Neutrophil (primary cell): ENCODE measurements at regions not wholly inside any gene's neighbourhood (a gene's known extent, or its start where the extent isn't known, plus 50 kb on each side); places are given as distances from the start of the nearest gene placed in this dataset.

Source experiments
- H3K27ac ChIP-seq: fragments of 200-600 bp; sonication (generic); 2 replicates; pipeline ENCODE4 v1.5.1; 2016; ENCODE audit warnings: mild to moderate bottlenecking, moderate library complexity
- H3K27me3 ChIP-seq: fragments of 200-600 bp; sonication (generic); 2 replicates; pipeline ENCODE4 v1.6.0; 2016; ENCODE audit warnings: mild to moderate bottlenecking
- H3K36me3 ChIP-seq: fragments of 200-600 bp; sonication (generic); 2 replicates; pipeline ENCODE4 v1.5.1; 2017
- H3K4me1 ChIP-seq, 2 experiments: fragments of 200-600 bp in 1 of 2; sonication (generic) in 1 of 2; 1 replicate in 1 of 2; 2 replicates in 1 of 2; pipeline versions ENCODE4 v1.5.1 to v1.6.1; 2013 to 2016; ENCODE audit warnings: low read depth in 1 of 2, low read length in 1 of 2, mild to moderate bottlenecking in 1 of 2, moderate library complexity in 1 of 2; ENCODE audit not compliant: control insufficient read depth in 1 of 2, insufficient read depth in 1 of 2
- H3K4me3 ChIP-seq, 2 experiments: fragments of 200-600 bp in 1 of 2; sonication (generic) in 1 of 2; 1 replicate in 1 of 2; 2 replicates in 1 of 2; pipeline ENCODE4 v1.5.1; 2013 to 2016; ENCODE audit warnings: low read depth in 1 of 2, low read length in 1 of 2, mild to moderate bottlenecking in 1 of 2, moderate library complexity in 1 of 2
- H3K9me3 ChIP-seq: fragments of 200-600 bp; sonication (generic); 2 replicates; pipeline ENCODE4 v1.5.1; 2016
- TF ChIP-seq, protein P1 (sequence below): fragments of 200-600 bp; sonication (generic); IDR thresholded peaks from 2 replicates; pipeline ENCODE4 v1.5.1; 2016; ENCODE audit warnings: antibody characterized with exemption

DNA sequence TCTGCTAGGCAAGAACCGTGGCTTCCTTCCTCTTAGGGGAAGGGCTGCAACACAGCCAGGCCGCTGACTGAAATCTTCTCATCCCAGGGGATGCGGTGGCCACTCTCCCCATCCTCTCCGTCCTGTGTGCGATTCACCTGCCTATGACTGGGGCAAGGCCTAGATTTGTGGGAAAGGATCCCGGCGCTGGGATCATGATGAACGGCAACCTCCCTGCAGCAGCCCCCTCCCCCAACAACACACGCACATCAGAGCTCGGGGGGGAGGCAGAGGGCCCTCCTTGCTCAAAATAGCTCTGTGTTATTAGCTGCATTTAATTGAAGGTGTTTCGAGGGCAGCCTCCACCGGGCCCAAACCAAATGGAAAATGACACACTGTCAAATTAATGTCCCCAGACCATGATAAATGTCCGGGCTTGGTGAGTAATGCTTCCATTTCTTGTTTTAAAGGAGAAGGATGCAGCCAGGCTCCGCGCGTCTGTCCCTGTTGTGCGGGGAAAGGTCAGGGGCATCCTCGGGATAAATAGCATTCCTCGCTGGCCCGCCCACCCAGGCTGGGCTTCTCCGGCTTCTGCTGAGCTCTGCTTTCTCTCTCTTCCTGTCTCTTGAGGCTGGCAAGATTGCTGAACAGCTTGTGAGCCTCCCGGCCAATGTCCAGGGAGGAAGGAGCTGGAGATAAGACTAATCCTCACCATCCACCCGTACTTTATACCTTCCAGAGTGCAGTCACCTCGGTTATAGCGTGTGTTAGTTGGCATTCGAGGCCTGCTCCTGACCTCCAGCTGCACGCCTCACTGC lies 56.4 kb upstream of the TLE3 start:
- H3K4me3 ChIP-seq = no peak overlapping the region
- peaks cover 17% of the 10 kb centered on the region for H3K27me3 ChIP-seq
- no peaks in the 10 kb centered on the region for H3K4me1 ChIP-seq
- TF ChIP-seq, protein P1, sequence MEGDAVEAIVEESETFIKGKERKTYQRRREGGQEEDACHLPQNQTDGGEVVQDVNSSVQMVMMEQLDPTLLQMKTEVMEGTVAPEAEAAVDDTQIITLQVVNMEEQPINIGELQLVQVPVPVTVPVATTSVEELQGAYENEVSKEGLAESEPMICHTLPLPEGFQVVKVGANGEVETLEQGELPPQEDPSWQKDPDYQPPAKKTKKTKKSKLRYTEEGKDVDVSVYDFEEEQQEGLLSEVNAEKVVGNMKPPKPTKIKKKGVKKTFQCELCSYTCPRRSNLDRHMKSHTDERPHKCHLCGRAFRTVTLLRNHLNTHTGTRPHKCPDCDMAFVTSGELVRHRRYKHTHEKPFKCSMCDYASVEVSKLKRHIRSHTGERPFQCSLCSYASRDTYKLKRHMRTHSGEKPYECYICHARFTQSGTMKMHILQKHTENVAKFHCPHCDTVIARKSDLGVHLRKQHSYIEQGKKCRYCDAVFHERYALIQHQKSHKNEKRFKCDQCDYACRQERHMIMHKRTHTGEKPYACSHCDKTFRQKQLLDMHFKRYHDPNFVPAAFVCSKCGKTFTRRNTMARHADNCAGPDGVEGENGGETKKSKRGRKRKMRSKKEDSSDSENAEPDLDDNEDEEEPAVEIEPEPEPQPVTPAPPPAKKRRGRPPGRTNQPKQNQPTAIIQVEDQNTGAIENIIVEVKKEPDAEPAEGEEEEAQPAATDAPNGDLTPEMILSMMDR = no peak
- H3K27ac ChIP-seq = no peak overlapping the region
- no peaks in the 10 kb centered on the region for H3K36me3 ChIP-seq
- no peaks in the 10 kb centered on the region for H3K9me3 ChIP-seq

DNA sequence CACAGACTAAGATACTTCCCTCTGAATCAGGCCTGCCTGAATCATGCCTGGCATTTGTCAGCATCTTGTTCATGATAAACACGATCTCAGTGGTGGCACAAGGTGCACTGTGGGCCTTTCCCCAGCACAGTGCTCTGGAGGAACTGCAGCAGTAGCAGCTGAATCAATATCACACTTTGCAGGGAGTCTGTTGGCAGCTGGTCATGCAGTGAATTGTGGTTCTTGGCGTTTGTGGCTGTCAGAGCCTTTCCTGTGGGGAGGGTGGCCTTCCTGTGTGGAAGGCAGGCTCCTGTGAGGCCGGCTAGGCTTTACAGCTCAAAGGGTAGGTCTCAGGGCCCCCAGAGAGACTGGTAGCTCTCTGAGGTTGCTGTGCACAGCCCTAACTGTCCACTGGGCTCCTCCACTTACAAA lies 54.4 kb upstream of the TLE3 start:
- Histone ChIP-seq H3K4me1 (peaks cover 0 to 8% of the 10 kb centered on the region in 2 experiments), H3K36me3 (no peaks in the 10 kb centered on the region), H3K27ac (no peak overlapping the region)

DNA sequence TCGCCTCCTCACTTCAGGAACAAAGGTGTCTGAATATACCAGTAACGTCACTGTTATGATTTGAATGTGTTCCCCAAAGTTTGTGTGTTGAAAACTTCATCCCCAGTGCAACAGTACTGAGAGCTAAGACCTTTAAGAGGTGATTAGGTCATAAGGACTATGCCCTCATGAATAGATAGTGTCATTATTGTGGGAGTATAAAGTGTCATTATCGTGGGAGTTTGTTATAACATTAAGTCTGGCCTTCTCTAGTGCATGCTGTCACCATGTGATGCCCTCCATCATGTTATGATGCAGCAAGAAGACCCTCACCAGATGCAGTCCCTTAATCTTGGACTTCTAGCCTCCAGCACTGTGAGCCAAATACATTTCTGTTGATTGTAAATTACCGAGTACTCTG lies 53.7 kb upstream of the TLE3 start:
- TF ChIP-seq, protein P1 = no peak
- peaks cover 0 to 8% of the 10 kb centered on the region in 2 experiments for H3K4me1 ChIP-seq
- H3K4me3 ChIP-seq = no peak overlapping the region
- no peaks in the 10 kb centered on the region for H3K36me3 ChIP-seq
- H3K27me3 ChIP-seq = peaks cover 17% of the 10 kb centered on the region
- no peak overlapping the region for H3K27ac ChIP-seq
- H3K9me3 ChIP-seq = no peaks in the 10 kb centered on the region

More for the DNA sequence above, 54.4 kb upstream of the TLE3 start:
- no peak overlapping the region for H3K4me3 ChIP-seq
- TF ChIP-seq, protein P1 = no peak
- H3K27me3 ChIP-seq = peaks cover 17% of the 10 kb centered on the region
- no peaks in the 10 kb centered on the region for H3K9me3 ChIP-seq

DNA sequence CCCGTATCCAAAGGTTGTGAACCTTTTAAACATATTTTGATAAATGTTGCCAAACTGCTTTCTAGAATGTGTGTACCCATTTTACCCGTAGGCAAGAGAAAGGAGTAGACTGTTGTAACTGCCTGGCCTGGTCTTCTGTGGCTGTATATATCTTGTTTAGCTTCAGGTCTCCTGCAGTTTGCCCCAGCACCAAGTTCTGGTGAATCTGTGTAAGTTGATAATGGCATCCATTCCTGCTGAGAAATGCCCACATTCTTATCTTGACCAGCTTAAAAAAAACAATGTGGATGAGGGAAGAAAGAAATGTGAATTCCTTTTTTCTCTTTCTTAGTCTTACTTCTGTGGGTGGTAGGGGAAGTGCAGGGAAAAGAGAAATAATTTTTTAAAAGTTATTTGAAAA lies 53.3 kb upstream of the TLE3 start:
- Histone ChIP-seq H3K4me1 (peaks cover 0 to 8% of the 10 kb centered on the region in 2 experiments), H3K27ac (no peak overlapping the region), H3K9me3 (no peaks in the 10 kb centered on the region), H3K36me3 (no peaks in the 10 kb centered on the region), H3K27me3 (peaks cover 17% of the 10 kb centered on the region), H3K4me3 (no peak overlapping the region)
- TF ChIP-seq, protein P1 = no peak

DNA sequence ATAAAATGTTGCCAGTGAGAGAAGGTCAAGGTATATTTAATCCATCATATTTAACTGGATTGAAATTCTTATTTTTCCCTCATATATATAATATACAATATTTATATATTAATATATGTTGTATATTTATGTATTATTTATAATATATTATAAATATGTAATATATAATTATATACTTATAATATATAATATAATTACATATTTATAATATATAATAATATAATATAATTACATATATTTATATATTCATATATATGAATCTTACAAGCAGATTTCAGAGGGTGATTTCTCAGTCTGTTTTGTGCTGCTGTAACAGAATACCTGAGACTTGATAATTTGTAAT lies 52.7 kb upstream of the TLE3 start:
- Histone ChIP-seq H3K27me3 (peaks cover 15% of the 10 kb centered on the region), H3K4me3 (no peak overlapping the region), H3K9me3 (no peaks in the 10 kb centered on the region), H3K36me3 (no peaks in the 10 kb centered on the region), H3K27ac (no peak overlapping the region), H3K4me1 (peaks cover 0 to 8% of the 10 kb centered on the region in 2 experiments)
- TF ChIP-seq, protein P1 = no peak
